ENCODE measurements at regions not wholly inside any gene's neighbourhood (a gene's known extent, or its start where the extent isn't known, plus 50 kb on each side); places are given as distances from the start of the nearest gene placed in this dataset.

GRCh38 chr16:79542237-79542774, 58.2 kb downstream of the MAF start:
- TF ChIP-seq CTCF (IDR thresholded peaks at IDR 0.05; ENCODE audit: low read depth, low read length, missing input control) (no peak), EGR1 (IDR thresholded peaks at IDR 0.05; ENCODE audit: low read depth in 2 of 2) (peak in 1 of 2 donors; percentile 46), REST (IDR thresholded peaks at IDR 0.05) (no peak), MAX (IDR thresholded peaks at IDR 0.05) (peak; percentile 88), JUND (IDR thresholded peaks at IDR 0.05) (no peak), FOXA2 (IDR thresholded peaks at IDR 0.05) (no peak), RAD21 (IDR thresholded peaks at IDR 0.05) (peak; percentile 43 to 61), SP1 (IDR thresholded peaks at IDR 0.05) (peak; percentile 74), ATF3 (IDR thresholded peaks at IDR 0.05) (no peak), ZBTB33 (IDR thresholded peaks at IDR 0.05) (peak; percentile 38), HNF4G (IDR thresholded peaks at IDR 0.05) (no peak), GABPA (IDR thresholded peaks at IDR 0.05 in 1 of 2, conservative IDR thresholded peaks at IDR 0.05 in 1 of 2) (peak; percentile 43 to 60), TAF1 (conservative IDR thresholded peaks at IDR 0.05) (no peak), HNF4A (conservative IDR thresholded peaks at IDR 0.05) (peak; percentile 43 to 49)
